ENCODE measurements at regions not wholly inside any gene's neighbourhood (a gene's known extent, or its start where the extent isn't known, plus 50 kb on each side); places are given as distances from the start of the nearest gene placed in this dataset.

DNA sequence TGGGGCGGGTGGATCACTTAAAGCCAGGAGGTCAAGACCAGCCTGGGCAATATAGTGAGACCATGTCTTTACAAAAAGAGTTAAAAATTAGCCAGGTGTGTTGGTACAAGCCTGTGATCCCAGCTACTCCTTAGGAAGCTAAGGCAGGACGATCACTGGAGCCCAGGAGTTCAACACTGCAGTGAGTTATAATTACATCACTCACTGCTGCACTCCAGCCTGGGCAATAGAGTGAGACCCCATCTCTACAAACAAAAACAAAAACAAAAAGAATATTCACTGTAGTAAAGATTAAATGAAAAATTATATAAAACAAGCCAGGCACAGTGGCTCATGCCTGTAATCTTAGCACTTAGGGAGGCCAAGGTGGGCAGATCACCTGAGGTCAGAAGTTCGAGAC lies 1047.6 kb upstream of the AUTS2 start:
- POLR2A ChIA-PET = no interaction called here
- TF ChIP-seq, protein P1, sequence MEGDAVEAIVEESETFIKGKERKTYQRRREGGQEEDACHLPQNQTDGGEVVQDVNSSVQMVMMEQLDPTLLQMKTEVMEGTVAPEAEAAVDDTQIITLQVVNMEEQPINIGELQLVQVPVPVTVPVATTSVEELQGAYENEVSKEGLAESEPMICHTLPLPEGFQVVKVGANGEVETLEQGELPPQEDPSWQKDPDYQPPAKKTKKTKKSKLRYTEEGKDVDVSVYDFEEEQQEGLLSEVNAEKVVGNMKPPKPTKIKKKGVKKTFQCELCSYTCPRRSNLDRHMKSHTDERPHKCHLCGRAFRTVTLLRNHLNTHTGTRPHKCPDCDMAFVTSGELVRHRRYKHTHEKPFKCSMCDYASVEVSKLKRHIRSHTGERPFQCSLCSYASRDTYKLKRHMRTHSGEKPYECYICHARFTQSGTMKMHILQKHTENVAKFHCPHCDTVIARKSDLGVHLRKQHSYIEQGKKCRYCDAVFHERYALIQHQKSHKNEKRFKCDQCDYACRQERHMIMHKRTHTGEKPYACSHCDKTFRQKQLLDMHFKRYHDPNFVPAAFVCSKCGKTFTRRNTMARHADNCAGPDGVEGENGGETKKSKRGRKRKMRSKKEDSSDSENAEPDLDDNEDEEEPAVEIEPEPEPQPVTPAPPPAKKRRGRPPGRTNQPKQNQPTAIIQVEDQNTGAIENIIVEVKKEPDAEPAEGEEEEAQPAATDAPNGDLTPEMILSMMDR (IDR thresholded peaks at IDR 0.05; ENCODE audit: insufficient read depth, low read length, missing control alignments) = no peak
- CTCF ChIA-PET = no interaction called here
- DNase-seq (ENCODE audit: low read depth, low spot score) = no peak
- no peak overlapping the region for H3K4me3 ChIP-seq (ENCODE audit: low read depth, low read length)

DNA sequence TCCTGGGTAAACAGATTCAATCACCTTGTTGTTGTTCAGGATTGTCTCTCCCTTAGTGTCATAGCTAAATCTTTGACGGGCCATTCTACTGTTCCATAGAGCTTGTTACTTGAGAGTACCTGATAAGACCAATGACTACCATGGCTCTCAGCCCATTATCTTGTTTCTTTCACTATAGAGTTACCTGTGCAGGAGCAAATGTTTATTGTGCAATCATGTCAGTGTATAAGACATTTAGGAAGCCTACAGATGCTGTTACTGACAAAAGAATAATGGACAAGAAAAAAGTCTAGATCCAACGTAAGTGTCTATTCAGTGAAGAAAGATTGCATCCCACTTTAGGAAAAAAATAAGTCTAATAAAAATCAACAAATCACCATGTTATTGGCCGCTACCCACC lies 1041.7 kb upstream of the AUTS2 start:
- no peak overlapping the region for H3K4me3 ChIP-seq (ENCODE audit: low read depth, low read length)
- POLR2A ChIA-PET = no interaction called here
- CTCF ChIA-PET = no interaction called here
- TF ChIP-seq, protein P1 (IDR thresholded peaks at IDR 0.05; ENCODE audit: insufficient read depth, low read length, missing control alignments) = no peak
- no peak for DNase-seq (ENCODE audit: low read depth, low spot score)

DNA sequence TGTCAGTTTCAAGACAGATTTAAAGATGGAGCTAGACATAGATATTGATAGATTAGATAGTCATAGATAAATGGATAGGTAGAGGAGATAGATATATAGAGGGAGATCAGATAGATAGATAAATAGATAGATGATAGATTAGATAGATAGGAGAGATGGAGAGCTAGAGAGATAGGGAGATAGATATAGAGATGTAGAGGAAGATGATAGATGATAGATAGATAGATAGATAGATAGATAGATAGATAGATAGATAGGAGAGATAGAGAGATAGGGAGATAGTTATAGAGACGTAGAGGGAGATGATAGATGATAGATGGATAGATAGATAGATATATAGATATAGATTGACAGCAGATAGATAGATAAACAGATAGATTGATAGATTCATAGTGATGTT lies 1038.8 kb upstream of the AUTS2 start:
- POLR2A ChIA-PET = no interaction called here
- no peak overlapping the region for H3K4me3 ChIP-seq (ENCODE audit: low read depth, low read length)
- DNase-seq (ENCODE audit: low read depth, low spot score) = no peak
- TF ChIP-seq, protein P1 (IDR thresholded peaks at IDR 0.05; ENCODE audit: insufficient read depth, low read length, missing control alignments) = no peak
- CTCF ChIA-PET = no interaction called here

DNA sequence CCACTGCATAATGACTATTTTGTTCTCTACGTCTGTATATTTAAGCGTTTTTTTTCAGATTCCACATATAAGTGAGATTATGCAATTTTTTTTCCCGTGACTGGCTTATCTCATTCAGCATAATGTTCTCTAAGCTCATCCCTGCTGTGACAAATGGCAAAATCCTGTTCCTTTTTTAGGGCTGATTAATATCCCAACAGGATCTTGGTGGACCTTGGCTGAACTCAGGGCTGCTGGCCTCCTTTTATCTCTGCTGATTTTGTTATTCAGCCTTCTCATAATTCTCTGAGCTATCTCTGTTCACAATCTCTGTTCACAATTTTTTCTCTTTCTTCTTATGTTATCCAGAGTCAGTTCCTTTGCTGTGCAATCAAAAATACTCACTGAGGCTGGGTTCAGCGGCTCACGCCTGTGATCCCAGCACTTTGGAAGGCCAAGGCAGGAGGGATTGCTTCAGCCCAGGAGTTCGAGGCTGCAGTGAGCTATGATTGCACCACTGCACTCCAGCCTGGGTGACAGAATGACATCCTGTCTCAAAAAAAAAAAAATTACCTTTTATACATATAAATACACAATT lies 1035.9 kb upstream of the AUTS2 start:
- ChIA-PET CTCF (no interaction called here), POLR2A (no interaction called here)
- no peak overlapping the region for H3K4me3 ChIP-seq (ENCODE audit: low read depth, low read length)
- TF ChIP-seq, protein P1 (IDR thresholded peaks at IDR 0.05; ENCODE audit: insufficient read depth, low read length, missing control alignments) = no peak
- no peak for DNase-seq (ENCODE audit: low read depth, low spot score)

DNA sequence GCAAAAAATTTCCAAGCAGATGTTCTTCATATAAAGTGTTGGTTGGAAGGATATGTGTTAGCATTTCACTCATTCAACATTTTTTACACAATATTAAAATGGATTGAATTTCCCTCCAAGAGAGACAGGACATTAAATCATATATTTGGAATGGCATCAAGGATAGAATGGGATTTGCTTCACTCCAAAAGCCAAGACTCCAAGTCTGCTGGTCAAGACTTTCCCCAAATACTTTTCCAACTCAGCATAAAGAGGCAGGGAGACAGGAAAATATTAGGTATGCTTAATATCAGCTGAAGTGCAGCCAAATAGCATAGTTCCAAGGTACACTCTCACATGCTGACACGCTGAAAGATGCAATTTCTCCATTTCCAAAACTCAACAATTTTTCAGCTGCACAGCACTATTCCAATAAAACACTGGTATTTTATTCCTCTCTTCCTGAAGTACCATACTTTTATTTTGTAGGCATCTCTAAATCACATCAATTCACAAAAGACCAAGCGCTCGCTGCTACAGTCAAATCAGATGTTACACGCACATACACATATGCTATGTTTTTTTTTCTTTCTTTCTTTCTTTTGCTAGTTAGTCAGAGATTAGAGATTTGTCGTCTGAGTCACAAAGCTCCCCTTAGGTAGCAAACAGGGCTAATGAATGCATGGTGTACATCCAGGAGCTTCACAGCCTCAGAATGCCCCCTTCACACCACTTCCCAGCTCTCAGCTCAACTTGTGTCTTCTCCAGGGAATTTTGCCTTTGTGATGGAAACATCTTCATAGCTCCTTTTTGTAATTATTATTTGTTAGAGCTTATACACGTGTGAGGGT lies 1033.8 kb upstream of the AUTS2 start:
- no peak for DNase-seq (ENCODE audit: low read depth, low spot score)
- TF ChIP-seq, protein P1 (IDR thresholded peaks at IDR 0.05; ENCODE audit: insufficient read depth, low read length, missing control alignments) = no peak
- POLR2A ChIA-PET = no interaction called here
- CTCF ChIA-PET = no interaction called here
- no peak overlapping the region for H3K4me3 ChIP-seq (ENCODE audit: low read depth, low read length)

DNA sequence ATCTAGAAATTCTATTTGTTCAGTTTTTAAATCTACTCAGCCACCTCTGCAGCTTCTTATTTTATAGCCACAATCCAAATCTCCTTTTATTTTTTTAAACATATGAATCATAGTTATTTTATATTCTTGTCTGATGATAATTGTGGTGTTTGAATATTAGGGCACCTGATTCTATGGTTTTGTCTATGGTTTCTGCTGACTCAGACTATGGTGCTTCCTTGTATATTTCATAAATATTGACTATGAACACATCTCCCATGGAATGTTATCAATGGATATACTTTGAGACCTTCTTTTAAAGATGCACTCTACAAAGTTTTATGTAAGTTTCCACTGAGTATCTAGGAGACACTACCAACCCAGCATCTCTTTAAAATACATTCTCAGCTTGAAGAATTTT lies 1027.0 kb upstream of the AUTS2 start:
- CTCF ChIA-PET = no interaction called here
- H3K4me3 ChIP-seq (ENCODE audit: low read depth, low read length) = no peak overlapping the region
- POLR2A ChIA-PET = no interaction called here
- DNase-seq (ENCODE audit: low read depth, low spot score) = no peak
- TF ChIP-seq, protein P1 (IDR thresholded peaks at IDR 0.05; ENCODE audit: insufficient read depth, low read length, missing control alignments) = no peak
